ENCODE measurements at regions not wholly inside any gene's neighbourhood (a gene's known extent, or its start where the extent isn't known, plus 50 kb on each side); places are given as distances from the start of the nearest gene placed in this dataset.

DNA sequence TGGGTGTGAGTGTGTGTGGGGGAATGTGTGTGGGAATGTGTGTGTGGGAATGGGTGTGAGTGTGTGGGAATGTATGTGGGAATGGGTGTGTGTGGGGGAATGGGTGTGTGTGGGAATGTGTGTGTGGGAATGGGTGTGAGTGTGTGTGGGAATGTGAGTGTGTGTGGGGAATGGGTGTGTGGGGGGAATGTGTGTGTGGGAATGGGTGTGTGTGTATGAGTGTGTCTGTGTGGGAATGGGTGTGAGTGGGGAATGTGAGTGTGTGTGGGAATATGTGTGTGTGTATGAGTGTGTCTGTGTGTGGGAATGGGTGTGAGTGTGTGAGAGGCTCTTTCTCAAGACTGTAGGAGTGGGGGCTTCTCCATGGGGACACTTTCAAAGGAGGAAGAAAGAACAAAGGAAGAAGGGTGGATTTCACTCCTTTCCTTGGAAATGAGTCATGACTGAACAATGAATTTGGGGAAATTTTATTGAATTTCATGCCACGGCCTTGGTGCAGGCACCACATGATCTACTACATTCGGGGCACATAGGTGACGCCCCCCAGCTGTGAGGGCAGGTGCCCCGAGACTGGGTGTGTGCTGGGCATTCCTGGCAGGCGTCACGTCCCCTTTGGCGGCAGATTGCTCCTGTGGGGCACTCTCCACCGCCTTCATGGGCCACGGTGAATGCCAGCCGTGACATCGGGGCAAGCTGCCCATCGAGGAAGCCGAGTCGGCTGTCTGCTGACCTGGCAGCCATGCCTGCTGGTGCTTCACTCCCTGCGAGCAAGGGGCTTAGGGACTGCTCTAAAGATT, 88.8 kb upstream of the INSIG1 start:
- Histone ChIP-seq H3K79me2 (ENCODE audit: insufficient read depth, low read depth) (no peaks in the 10 kb centered on the region), H3K4me1 (ENCODE audit: low read depth, poor library complexity, severe bottlenecking) (peaks cover 25% of the 10 kb centered on the region), H3K36me3 (ENCODE audit: insufficient read depth) (no peaks in the 10 kb centered on the region), H2AFZ (ENCODE audit: low read depth) (no peak overlapping the region), H3K27me3 (ENCODE audit: insufficient read depth, low read depth) (no peaks in the 10 kb centered on the region), H3K27ac (no peak overlapping the region), H3K9ac (no peak overlapping the region), H3K4me2 (no peak overlapping the region), H3K4me3 (IDR thresholded peaks at IDR 0.05; ENCODE audit: insufficient read depth, low read depth, low read length) (no peak overlapping the region), H4K20me1 (ENCODE audit: insufficient read depth) (no peaks in the 10 kb centered on the region)
- TF ChIP-seq, protein P1, sequence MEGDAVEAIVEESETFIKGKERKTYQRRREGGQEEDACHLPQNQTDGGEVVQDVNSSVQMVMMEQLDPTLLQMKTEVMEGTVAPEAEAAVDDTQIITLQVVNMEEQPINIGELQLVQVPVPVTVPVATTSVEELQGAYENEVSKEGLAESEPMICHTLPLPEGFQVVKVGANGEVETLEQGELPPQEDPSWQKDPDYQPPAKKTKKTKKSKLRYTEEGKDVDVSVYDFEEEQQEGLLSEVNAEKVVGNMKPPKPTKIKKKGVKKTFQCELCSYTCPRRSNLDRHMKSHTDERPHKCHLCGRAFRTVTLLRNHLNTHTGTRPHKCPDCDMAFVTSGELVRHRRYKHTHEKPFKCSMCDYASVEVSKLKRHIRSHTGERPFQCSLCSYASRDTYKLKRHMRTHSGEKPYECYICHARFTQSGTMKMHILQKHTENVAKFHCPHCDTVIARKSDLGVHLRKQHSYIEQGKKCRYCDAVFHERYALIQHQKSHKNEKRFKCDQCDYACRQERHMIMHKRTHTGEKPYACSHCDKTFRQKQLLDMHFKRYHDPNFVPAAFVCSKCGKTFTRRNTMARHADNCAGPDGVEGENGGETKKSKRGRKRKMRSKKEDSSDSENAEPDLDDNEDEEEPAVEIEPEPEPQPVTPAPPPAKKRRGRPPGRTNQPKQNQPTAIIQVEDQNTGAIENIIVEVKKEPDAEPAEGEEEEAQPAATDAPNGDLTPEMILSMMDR (conservative IDR thresholded peaks at IDR 0.05; ENCODE audit: low read depth, low read length) = no peak

DNA sequence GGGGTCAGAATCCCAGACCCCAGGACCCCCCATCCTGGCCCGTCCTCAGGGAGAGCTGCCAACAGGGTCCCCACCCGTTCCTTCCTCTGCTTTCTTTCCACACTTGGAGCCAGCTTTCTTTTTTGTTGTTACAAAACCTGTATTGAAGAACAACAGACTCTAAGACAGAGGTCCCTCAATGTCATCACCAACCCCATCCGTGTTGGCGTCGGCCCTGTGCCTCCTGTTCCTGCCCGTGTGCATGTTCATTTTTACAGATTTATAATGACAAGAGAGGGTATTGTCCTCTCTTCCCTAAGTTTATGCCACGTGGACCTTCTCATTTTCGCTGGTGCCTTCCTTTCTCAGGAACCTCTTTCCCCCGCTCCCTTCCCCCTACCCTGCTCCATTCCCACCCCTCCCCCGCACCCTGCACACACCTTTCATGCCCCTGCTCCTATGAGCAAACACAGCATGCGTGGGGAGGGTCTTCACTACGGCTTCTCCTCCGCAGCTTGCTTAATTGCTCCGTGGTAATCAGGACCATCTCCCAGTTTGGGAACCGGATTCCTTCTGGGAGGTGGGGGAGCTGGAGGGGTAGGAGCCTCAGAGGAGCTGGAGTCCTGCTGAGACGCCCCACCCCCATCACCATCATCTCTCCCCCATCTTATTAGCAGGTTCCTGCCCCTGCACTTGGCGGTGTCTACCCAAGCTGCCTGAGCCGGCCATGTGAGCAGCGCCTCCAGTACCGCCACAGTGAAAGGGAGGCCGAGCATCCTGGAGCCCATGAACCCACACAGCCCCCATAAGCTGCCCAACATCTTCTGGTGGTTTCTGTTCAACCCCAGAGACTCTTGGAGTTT, 88.0 kb upstream of the INSIG1 start:
- no peak overlapping the region for H3K9ac ChIP-seq
- no peak overlapping the region for H3K4me2 ChIP-seq
- H3K4me3 ChIP-seq (IDR thresholded peaks at IDR 0.05; ENCODE audit: insufficient read depth, low read depth, low read length) = no peak overlapping the region

DNA sequence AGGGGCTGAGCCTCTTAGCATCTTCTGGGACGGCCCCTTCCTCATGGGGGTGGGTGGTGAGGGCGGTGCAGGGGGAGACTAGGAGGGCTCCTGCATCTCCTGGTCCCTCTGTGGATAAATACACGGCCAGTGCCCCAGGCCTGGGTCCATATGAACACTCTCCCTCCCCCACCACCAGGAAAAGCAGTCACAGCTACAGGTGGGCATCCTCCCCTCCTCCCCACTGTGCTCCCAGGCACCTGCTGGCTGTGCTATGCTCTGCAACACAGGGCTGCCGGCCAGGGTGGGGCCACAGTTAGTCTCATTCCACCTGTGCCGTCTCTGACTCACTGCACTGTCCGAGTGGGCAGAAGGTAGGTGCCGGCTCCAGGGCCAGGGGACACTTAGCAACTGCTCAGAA, 87.3 kb upstream of the INSIG1 start:
- Histone ChIP-seq H3K27ac (no peak overlapping the region), H3K36me3 (ENCODE audit: insufficient read depth) (no peaks in the 10 kb centered on the region), H3K9ac (no peak overlapping the region), H2AFZ (ENCODE audit: low read depth) (no peak overlapping the region), H3K4me1 (ENCODE audit: low read depth, poor library complexity, severe bottlenecking) (peaks cover 15% of the 10 kb centered on the region), H4K20me1 (ENCODE audit: insufficient read depth) (no peaks in the 10 kb centered on the region), H3K27me3 (ENCODE audit: insufficient read depth, low read depth) (no peaks in the 10 kb centered on the region), H3K4me3 (IDR thresholded peaks at IDR 0.05; ENCODE audit: insufficient read depth, low read depth, low read length) (no peak overlapping the region), H3K79me2 (ENCODE audit: insufficient read depth, low read depth) (no peaks in the 10 kb centered on the region), H3K4me2 (no peak overlapping the region)
- TF ChIP-seq, protein P1 (conservative IDR thresholded peaks at IDR 0.05; ENCODE audit: low read depth, low read length) = no peak

More for the DNA sequence above, 88.0 kb upstream of the INSIG1 start:
- H3K36me3 ChIP-seq (ENCODE audit: insufficient read depth) = no peaks in the 10 kb centered on the region
- no peaks in the 10 kb centered on the region for H4K20me1 ChIP-seq (ENCODE audit: insufficient read depth)
- no peaks in the 10 kb centered on the region for H3K27me3 ChIP-seq (ENCODE audit: insufficient read depth, low read depth)
- no peak overlapping the region for H2AFZ ChIP-seq (ENCODE audit: low read depth)
- H3K79me2 ChIP-seq (ENCODE audit: insufficient read depth, low read depth) = no peaks in the 10 kb centered on the region
- peaks cover 21% of the 10 kb centered on the region for H3K4me1 ChIP-seq (ENCODE audit: low read depth, poor library complexity, severe bottlenecking)
- H3K27ac ChIP-seq = no peak overlapping the region
- TF ChIP-seq, protein P1 (conservative IDR thresholded peaks at IDR 0.05; ENCODE audit: low read depth, low read length) = no peak

DNA sequence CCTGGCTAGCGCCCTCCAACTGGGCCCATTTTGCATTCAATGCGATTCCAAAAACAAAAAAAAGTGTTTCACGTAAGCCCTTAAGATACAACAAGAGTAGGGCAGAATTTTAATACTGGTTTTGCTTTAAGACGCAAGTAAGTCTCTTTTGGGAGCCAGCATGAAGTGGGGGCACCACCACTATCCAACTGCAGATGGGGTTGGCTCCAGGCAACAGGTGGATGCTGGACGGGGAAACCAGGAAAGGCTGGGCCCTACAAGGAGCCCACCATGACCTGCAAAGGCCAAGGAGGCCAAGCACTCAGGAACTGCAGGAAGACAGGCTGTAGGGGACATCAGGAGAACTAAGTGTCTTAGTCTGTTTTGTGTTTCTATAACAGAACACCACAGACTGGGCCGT, 86.5 kb upstream of the INSIG1 start:
- H4K20me1 ChIP-seq (ENCODE audit: insufficient read depth) = no peaks in the 10 kb centered on the region
- no peak overlapping the region for H3K4me3 ChIP-seq (IDR thresholded peaks at IDR 0.05; ENCODE audit: insufficient read depth, low read depth, low read length)
- no peak overlapping the region for H3K4me2 ChIP-seq
- H3K27me3 ChIP-seq (ENCODE audit: insufficient read depth, low read depth) = no peaks in the 10 kb centered on the region
- no peak overlapping the region for H3K27ac ChIP-seq
- H3K4me1 ChIP-seq (ENCODE audit: low read depth, poor library complexity, severe bottlenecking) = peaks cover 11% of the 10 kb centered on the region
- H3K36me3 ChIP-seq (ENCODE audit: insufficient read depth) = no peaks in the 10 kb centered on the region
- no peaks in the 10 kb centered on the region for H3K79me2 ChIP-seq (ENCODE audit: insufficient read depth, low read depth)
- TF ChIP-seq, protein P1 (conservative IDR thresholded peaks at IDR 0.05; ENCODE audit: low read depth, low read length) = no peak
- H2AFZ ChIP-seq (ENCODE audit: low read depth) = no peak overlapping the region
- H3K9ac ChIP-seq = no peak overlapping the region

Data from KMS-11 (cell line).